ENCODE measurements at regions not wholly inside any gene's neighbourhood (a gene's known extent, or its start where the extent isn't known, plus 50 kb on each side); places are given as distances from the start of the nearest gene placed in this dataset.

DNA sequence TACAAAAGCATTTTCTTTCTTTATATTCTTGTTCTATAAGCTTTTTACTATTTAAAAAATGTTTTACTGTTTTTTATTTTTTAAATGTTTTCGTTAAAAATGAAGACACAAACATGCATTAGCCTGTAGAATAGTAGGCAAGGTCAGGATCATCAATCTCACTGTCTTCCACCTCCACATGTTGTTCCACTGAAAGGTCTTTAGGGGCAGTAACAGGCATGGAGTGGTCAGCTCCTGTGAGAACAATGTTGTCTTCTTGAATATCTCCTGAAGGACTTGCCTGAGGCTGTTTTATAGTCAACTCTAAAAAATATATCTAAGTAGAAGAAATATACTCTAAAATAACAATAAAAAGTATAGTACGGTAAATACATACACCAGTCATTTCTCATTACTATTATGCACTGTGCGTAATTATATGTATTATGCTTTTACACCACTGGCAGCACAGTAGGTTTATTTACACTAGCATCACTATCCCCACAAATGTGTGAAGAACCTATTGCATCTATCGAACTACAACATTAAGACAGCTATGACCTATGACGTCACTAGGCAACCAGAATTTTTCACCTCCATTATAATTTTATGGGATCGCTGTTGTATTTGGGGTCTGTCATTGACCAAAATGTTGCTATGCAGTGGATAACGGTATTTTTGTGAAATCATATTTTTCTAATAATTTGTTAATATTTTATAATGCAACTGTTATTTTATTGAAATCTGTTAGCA is 764.3 kb downstream of the METTL4 start:
- H4K8ac ChIP-seq (ENCODE audit: low read depth, low read length) = no peak overlapping the region
- no peak overlapping the region for H3K27ac ChIP-seq (replicated peaks; ENCODE audit: low read length)
- H3K18ac ChIP-seq (ENCODE audit: low read length) = no peak overlapping the region
- no peak overlapping the region for H2AK5ac ChIP-seq (ENCODE audit: low read depth, low read length)
- H2BK120ac ChIP-seq (ENCODE audit: low read depth, low read length) = no peak overlapping the region
- no peak overlapping the region for H3K4me2 ChIP-seq (ENCODE audit: insufficient read depth, low read length, poor library complexity, severe bottlenecking)
- no peak overlapping the region for H4K91ac ChIP-seq (ENCODE audit: low read depth, low read length, poor library complexity)
- WGBS, 2 donors (ENCODE audit: extremely low coverage in 2 of 2, insufficient read length in 2 of 2, insufficient replicate concordance in 1 of 2) = no CpG with 5 or more reads among the region's 7 CpGs
- no peaks in the 10 kb centered on the region for H3K36me3 ChIP-seq (replicated peaks in 1 of 2; ENCODE audit: control insufficient read depth in 2 of 2, insufficient read depth in 2 of 2, low read length in 2 of 2)
- H3K79me1 ChIP-seq (ENCODE audit: low read depth, low read length) = no peaks in the 10 kb centered on the region
- H2AFZ ChIP-seq (ENCODE audit: low read length) = no peak overlapping the region
- no peak overlapping the region for H3K4me3 ChIP-seq (ENCODE audit: low read length in 2 of 2)
- no peak overlapping the region for H2BK5ac ChIP-seq (ENCODE audit: low read length)
- H2BK15ac ChIP-seq (ENCODE audit: low read length) = no peak overlapping the region
- no peak overlapping the region for H2BK12ac ChIP-seq (ENCODE audit: low read length)
- no peaks in the 10 kb centered on the region for H3K4me1 ChIP-seq (ENCODE audit: control insufficient read depth in 2 of 2, insufficient read depth in 1 of 2, low read depth in 1 of 2, low read length in 2 of 2)
- no peaks in the 10 kb centered on the region for H3K27me3 ChIP-seq (ENCODE audit: control insufficient read depth in 3 of 3, insufficient read depth in 3 of 3, low read depth in 1 of 3, low read length in 3 of 3)
- no peak overlapping the region for H3K23ac ChIP-seq (ENCODE audit: low read depth, low read length, poor library complexity)
- no peak overlapping the region for H3K4ac ChIP-seq (ENCODE audit: low read length)
- no peaks in the 10 kb centered on the region for H3K9me3 ChIP-seq (replicated peaks in 1 of 2; ENCODE audit: control insufficient read depth in 2 of 2, insufficient read depth in 1 of 2, low read depth in 1 of 2, low read length in 2 of 2)
- no peak overlapping the region for H3K9ac ChIP-seq (ENCODE audit: low read depth, low read length, poor library complexity)
- H3K14ac ChIP-seq (ENCODE audit: low read length) = no peak overlapping the region
- no peak for DNase-seq (ENCODE audit: low spot score)

DNA sequence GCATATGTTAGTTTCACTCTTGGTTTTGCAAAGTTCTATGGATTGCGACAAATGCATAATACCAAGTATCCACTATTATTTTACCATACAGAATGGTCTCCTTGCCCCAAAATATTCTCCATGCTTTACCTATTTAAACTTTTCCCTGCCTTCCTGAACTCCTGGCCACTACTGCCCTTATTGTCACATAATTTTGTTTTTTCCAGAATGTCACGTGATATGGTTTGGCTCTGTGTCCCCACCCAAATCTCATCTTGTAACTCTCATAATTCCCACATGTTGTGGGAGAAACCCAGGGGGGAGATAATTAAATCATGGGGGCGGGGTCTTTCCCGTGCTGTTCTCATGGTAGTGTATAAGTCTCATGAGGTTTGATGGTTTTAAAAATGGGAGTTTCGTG is 760.0 kb downstream of the METTL4 start:
- Histone ChIP-seq H3K18ac (ENCODE audit: low read length) (no peak overlapping the region), H3K14ac (ENCODE audit: low read length) (no peak overlapping the region), H2BK5ac (ENCODE audit: low read length) (no peak overlapping the region), H3K36me3 (replicated peaks in 1 of 2; ENCODE audit: control insufficient read depth in 2 of 2, insufficient read depth in 2 of 2, low read length in 2 of 2) (no peaks in the 10 kb centered on the region), H2BK12ac (ENCODE audit: low read length) (no peak overlapping the region), H2BK15ac (ENCODE audit: low read length) (no peak overlapping the region), H2AFZ (ENCODE audit: low read length) (no peak overlapping the region), H3K4ac (ENCODE audit: low read length) (no peak overlapping the region), H3K23ac (ENCODE audit: low read depth, low read length, poor library complexity) (no peak overlapping the region), H3K9me3 (replicated peaks in 1 of 2; ENCODE audit: control insufficient read depth in 2 of 2, insufficient read depth in 1 of 2, low read depth in 1 of 2, low read length in 2 of 2) (no peaks in the 10 kb centered on the region), H3K4me2 (ENCODE audit: insufficient read depth, low read length, poor library complexity, severe bottlenecking) (no peak overlapping the region), H2BK120ac (ENCODE audit: low read depth, low read length) (no peak overlapping the region), H3K9ac (ENCODE audit: low read depth, low read length, poor library complexity) (no peak overlapping the region), H4K8ac (ENCODE audit: low read depth, low read length) (no peak overlapping the region), H4K91ac (ENCODE audit: low read depth, low read length, poor library complexity) (no peak overlapping the region), H2AK5ac (ENCODE audit: low read depth, low read length) (no peak overlapping the region), H3K4me1 (ENCODE audit: control insufficient read depth in 2 of 2, insufficient read depth in 1 of 2, low read depth in 1 of 2, low read length in 2 of 2) (no peaks in the 10 kb centered on the region), H3K27me3 (ENCODE audit: control insufficient read depth in 3 of 3, insufficient read depth in 3 of 3, low read depth in 1 of 3, low read length in 3 of 3) (no peaks in the 10 kb centered on the region), H3K79me1 (ENCODE audit: low read depth, low read length) (no peaks in the 10 kb centered on the region), H3K4me3 (ENCODE audit: low read length in 2 of 2) (no peak overlapping the region), H3K27ac (replicated peaks; ENCODE audit: low read length) (no peak overlapping the region)
- DNase-seq (ENCODE audit: low spot score) = no peak
- WGBS, 2 donors (ENCODE audit: extremely low coverage in 2 of 2, insufficient read length in 2 of 2, insufficient replicate concordance in 1 of 2) = no CpG with 5 or more reads among the region's 5 CpGs

DNA sequence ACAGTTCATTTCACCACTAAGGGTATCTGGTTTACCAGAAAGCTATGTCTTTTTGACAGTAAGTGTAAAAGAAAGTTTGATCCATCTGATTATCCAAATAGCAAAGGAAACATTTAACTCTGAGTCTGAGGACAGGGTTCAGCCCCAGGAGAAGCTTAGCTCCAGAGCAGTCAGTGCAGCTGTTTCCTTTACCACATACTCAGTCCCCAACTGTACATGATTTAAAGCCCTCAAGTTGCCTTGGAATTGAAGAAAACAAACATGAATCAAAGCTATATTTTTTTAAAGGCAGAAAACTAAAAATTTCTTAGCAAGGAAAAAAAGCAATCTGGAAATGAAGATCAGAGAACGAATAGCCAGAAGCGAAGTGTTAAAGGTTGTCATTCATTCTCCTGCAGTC is 746.0 kb downstream of the METTL4 start:
- Histone ChIP-seq H2BK15ac (ENCODE audit: low read length) (no peak overlapping the region), H3K18ac (ENCODE audit: low read length) (no peak overlapping the region), H3K27me3 (ENCODE audit: control insufficient read depth in 3 of 3, insufficient read depth in 3 of 3, low read depth in 1 of 3, low read length in 3 of 3) (no peaks in the 10 kb centered on the region), H3K4me2 (ENCODE audit: insufficient read depth, low read length, poor library complexity, severe bottlenecking) (no peak overlapping the region), H2BK12ac (ENCODE audit: low read length) (no peak overlapping the region), H3K4me3 (ENCODE audit: low read length in 2 of 2) (no peak overlapping the region), H3K4me1 (ENCODE audit: control insufficient read depth in 2 of 2, insufficient read depth in 1 of 2, low read depth in 1 of 2, low read length in 2 of 2) (no peaks in the 10 kb centered on the region), H2AK5ac (ENCODE audit: low read depth, low read length) (no peak overlapping the region), H3K79me1 (ENCODE audit: low read depth, low read length) (no peaks in the 10 kb centered on the region), H4K8ac (ENCODE audit: low read depth, low read length) (no peak overlapping the region), H3K9ac (ENCODE audit: low read depth, low read length, poor library complexity) (no peak overlapping the region), H3K23ac (ENCODE audit: low read depth, low read length, poor library complexity) (no peak overlapping the region), H2BK5ac (ENCODE audit: low read length) (no peak overlapping the region), H2BK120ac (ENCODE audit: low read depth, low read length) (no peak overlapping the region), H2AFZ (ENCODE audit: low read length) (no peak overlapping the region), H4K91ac (ENCODE audit: low read depth, low read length, poor library complexity) (no peak overlapping the region), H3K36me3 (replicated peaks in 1 of 2; ENCODE audit: control insufficient read depth in 2 of 2, insufficient read depth in 2 of 2, low read length in 2 of 2) (no peaks in the 10 kb centered on the region), H3K9me3 (replicated peaks in 1 of 2; ENCODE audit: control insufficient read depth in 2 of 2, insufficient read depth in 1 of 2, low read depth in 1 of 2, low read length in 2 of 2) (no peaks in the 10 kb centered on the region), H3K4ac (ENCODE audit: low read length) (no peak overlapping the region), H3K27ac (replicated peaks; ENCODE audit: low read length) (no peak overlapping the region), H3K14ac (ENCODE audit: low read length) (no peak overlapping the region)
- no CpG with 5 or more reads among the region's 2 CpGs for WGBS, 2 donors (ENCODE audit: extremely low coverage in 2 of 2, insufficient read length in 2 of 2, insufficient replicate concordance in 1 of 2)
- no peak for DNase-seq (ENCODE audit: low spot score)

DNA sequence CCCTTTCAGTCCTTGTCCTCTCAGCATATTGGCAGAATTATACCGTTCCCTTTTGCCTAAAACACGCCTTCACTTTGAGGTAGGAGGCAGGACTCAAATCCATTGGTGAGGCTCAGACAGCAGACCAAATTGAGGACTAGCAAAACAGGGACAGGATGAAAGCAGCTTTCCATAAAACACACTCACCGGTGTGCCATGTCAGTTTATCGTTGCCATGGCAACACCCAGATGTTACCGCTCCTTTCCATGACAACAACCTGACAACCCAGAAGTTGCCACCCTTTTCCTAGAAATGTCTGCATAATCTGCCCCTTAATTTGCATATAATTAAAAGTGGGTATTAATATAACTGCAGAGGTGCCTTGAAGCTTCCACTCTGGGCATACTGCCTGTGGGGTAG is 730.4 kb downstream of the METTL4 start:
- H4K8ac ChIP-seq (ENCODE audit: low read depth, low read length) = no peak overlapping the region
- H3K4me1 ChIP-seq (ENCODE audit: control insufficient read depth in 2 of 2, insufficient read depth in 1 of 2, low read depth in 1 of 2, low read length in 2 of 2) = no peaks in the 10 kb centered on the region
- DNase-seq (ENCODE audit: low spot score) = no peak
- no peak overlapping the region for H2BK15ac ChIP-seq (ENCODE audit: low read length)
- H3K79me1 ChIP-seq (ENCODE audit: low read depth, low read length) = no peaks in the 10 kb centered on the region
- H3K14ac ChIP-seq (ENCODE audit: low read length) = peak overlapping the region; percentile 27
- H3K23ac ChIP-seq (ENCODE audit: low read depth, low read length, poor library complexity) = no peak overlapping the region
- no CpG with 5 or more reads among the region's 5 CpGs for WGBS, 2 donors (ENCODE audit: extremely low coverage in 2 of 2, insufficient read length in 2 of 2, insufficient replicate concordance in 1 of 2)
- no peak overlapping the region for H2AFZ ChIP-seq (ENCODE audit: low read length)
- H2BK12ac ChIP-seq (ENCODE audit: low read length) = no peak overlapping the region
- no peak overlapping the region for H3K4me2 ChIP-seq (ENCODE audit: insufficient read depth, low read length, poor library complexity, severe bottlenecking)
- no peak overlapping the region for H2BK5ac ChIP-seq (ENCODE audit: low read length)
- H3K18ac ChIP-seq (ENCODE audit: low read length) = no peak overlapping the region
- no peaks in the 10 kb centered on the region for H3K27me3 ChIP-seq (ENCODE audit: control insufficient read depth in 3 of 3, insufficient read depth in 3 of 3, low read depth in 1 of 3, low read length in 3 of 3)
- no peaks in the 10 kb centered on the region for H3K36me3 ChIP-seq (replicated peaks in 1 of 2; ENCODE audit: control insufficient read depth in 2 of 2, insufficient read depth in 2 of 2, low read length in 2 of 2)
- H3K27ac ChIP-seq (replicated peaks; ENCODE audit: low read length) = no peak overlapping the region
- no peak overlapping the region for H2AK5ac ChIP-seq (ENCODE audit: low read depth, low read length)
- no peak overlapping the region for H3K9ac ChIP-seq (ENCODE audit: low read depth, low read length, poor library complexity)
- no peak overlapping the region for H2BK120ac ChIP-seq (ENCODE audit: low read depth, low read length)
- H3K9me3 ChIP-seq (replicated peaks in 1 of 2; ENCODE audit: control insufficient read depth in 2 of 2, insufficient read depth in 1 of 2, low read depth in 1 of 2, low read length in 2 of 2) = no peaks in the 10 kb centered on the region
- H3K4ac ChIP-seq (ENCODE audit: low read length) = no peak overlapping the region
- no peak overlapping the region for H3K4me3 ChIP-seq (ENCODE audit: low read length in 2 of 2)
- no peak overlapping the region for H4K91ac ChIP-seq (ENCODE audit: low read depth, low read length, poor library complexity)
